Parathyroid adenoma (tissue), 2 donors: ENCODE measurements at regions not wholly inside any gene's neighbourhood (a gene's known extent, or its start where the extent isn't known, plus 50 kb on each side); places are given as distances from the start of the nearest gene placed in this dataset.

Experiments
- H2AFZ ChIP-seq: fragments of 300-600 bp; sonication (generic); one replicate; pipeline ENCODE4 v1.7.0; 2017; ENCODE audit warnings: antibody characterized with exemption, mild to moderate bottlenecking
- H3K27ac ChIP-seq: fragments of 300-600 bp; sonication (generic); one replicate; pipeline ENCODE4 v1.7.0; 2017
- H3K27me3 ChIP-seq: fragments of 300-600 bp; sonication (generic); one replicate; pipeline ENCODE4 v1.7.0; 2017; ENCODE audit warnings: low read length; ENCODE audit not compliant: control insufficient read depth, insufficient read depth
- H3K36me3 ChIP-seq: fragments of 300-600 bp; sonication (generic); one replicate; pipeline ENCODE4 v1.7.0; 2017; ENCODE audit warnings: low read length; ENCODE audit not compliant: control insufficient read depth, insufficient read depth
- H3K4me1 ChIP-seq: fragments of 300-600 bp; sonication (generic); one replicate; pipeline ENCODE4 v1.7.0; 2017; ENCODE audit warnings: control low read depth
- H3K4me2 ChIP-seq: fragments of 300-600 bp; sonication (generic); one replicate; pipeline ENCODE4 v1.7.0; 2017; ENCODE audit warnings: low read length
- H3K4me3 ChIP-seq: fragments of 300-600 bp; sonication (generic); one replicate; pipeline ENCODE4 v1.7.0; 2017; ENCODE audit warnings: low read depth, low read length
- H3K79me2 ChIP-seq: fragments of 300-600 bp; sonication (generic); one replicate; pipeline ENCODE4 v1.7.0; 2017; ENCODE audit warnings: control low read depth
- H3K9ac ChIP-seq: fragments of 300-600 bp; sonication (generic); one replicate; pipeline ENCODE4 v1.7.0; 2017; ENCODE audit warnings: mild to moderate bottlenecking
- H3K9me3 ChIP-seq: fragments of 300-600 bp; sonication (generic); one replicate; pipeline ENCODE4 v1.7.0; 2017; ENCODE audit warnings: low read length; ENCODE audit not compliant: control insufficient read depth
- CTCF ChIP-seq: fragments of 300-600 bp; sonication (generic); IDR thresholded peaks from one replicate; pipeline ENCODE4 v1.7.0; 2017; ENCODE audit warnings: antibody characterized with exemption, mild to moderate bottlenecking
- donor health status: primary hyperparathyroidism.

DNA sequence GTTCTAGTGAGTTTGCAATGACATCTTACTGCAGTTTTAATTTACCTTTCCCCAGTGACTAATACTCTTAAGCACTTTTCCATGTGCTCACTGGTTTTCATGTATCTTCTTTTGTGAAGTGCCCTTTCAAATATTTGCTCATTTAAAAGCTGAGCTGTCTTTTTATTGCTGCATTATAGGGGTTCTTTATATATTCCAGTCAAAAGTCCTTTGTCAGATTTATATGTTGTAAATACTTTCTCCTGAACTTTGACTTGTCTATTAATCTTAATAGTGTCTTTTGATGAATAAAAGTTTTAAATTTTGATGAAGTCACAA, 50.2 kb upstream of the ELOVL5 start:
- H3K4me3 ChIP-seq, result no peak overlapping the region
- H3K4me2 ChIP-seq, result no peak overlapping the region
- no peaks in the 10 kb centered on the region for H3K27me3 ChIP-seq
- no peaks in the 10 kb centered on the region for H3K4me1 ChIP-seq
- H2AFZ ChIP-seq, result no peak overlapping the region
- no peaks in the 10 kb centered on the region for H3K79me2 ChIP-seq
- no peaks in the 10 kb centered on the region for H3K9me3 ChIP-seq
- no peaks in the 10 kb centered on the region for H3K36me3 ChIP-seq
- TF ChIP-seq CTCF, result no peak
- H3K27ac ChIP-seq, result no peak overlapping the region
- no peak overlapping the region for H3K9ac ChIP-seq

DNA sequence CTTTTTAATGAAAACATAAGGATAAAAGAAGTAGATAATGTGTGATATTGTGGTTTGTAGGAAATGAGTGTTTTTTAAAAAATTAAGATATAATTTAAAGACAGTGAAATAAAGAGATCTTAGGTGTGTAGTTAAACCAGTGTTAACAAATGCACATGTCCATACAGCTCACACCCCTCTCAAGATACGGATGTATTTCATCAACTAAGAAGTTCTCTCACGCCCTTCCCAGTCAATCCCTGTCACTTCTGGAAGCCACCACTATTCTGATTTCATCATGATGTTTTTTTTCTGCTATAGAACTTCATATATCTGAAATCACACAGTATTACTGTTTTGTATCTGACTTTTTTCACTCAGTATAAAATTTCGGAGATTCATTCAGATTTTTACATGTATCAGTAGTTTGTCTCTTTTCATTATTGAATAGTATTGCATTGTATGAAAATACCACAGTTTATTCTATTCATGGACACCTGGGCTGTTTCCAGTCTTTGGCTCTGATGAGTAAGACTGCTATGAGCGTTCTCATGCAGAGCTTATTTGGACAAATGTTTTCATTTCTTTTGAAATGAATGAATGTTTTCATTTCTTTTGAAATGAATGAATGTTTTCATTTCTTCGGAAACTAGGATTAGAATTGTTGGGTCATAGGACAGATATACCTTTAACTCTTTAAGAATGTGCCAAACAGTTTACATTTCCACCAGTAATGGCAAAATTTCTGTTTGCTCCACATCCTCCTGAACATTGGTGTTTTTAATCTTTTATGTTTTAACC, 49.7 kb upstream of the ELOVL5 start:
- no peak for TF ChIP-seq CTCF

More for the DNA sequence above, 49.7 kb upstream of the ELOVL5 start:
- Histone ChIP-seq H2AFZ (no peak overlapping the region), H3K4me3 (no peak overlapping the region), H3K27ac (no peak overlapping the region), H3K4me1 (no peaks in the 10 kb centered on the region), H3K4me2 (no peak overlapping the region), H3K36me3 (no peaks in the 10 kb centered on the region), H3K27me3 (no peaks in the 10 kb centered on the region), H3K79me2 (no peaks in the 10 kb centered on the region), H3K9me3 (no peaks in the 10 kb centered on the region), H3K9ac (no peak overlapping the region)
